Small intestine (tissue), 7 donors: ENCODE measurements at regions not wholly inside any gene's neighbourhood (a gene's known extent, or its start where the extent isn't known, plus 50 kb on each side); places are given as distances from the start of the nearest gene placed in this dataset.
"Not testable (repeated sequence)": the region's sequence is repeated elsewhere in the genome, so short reads cannot be mapped to it uniquely, and the experiment has no call there.

ENCODE experiments used
- DNase-seq, 2 donors: peaks; one replicate each; pipeline versions ENCODE4 v3.0.0 to v3.0.0-alpha.2; 2013
- FAIRE-seq: peaks from 2 replicates; lab custom pipeline; 2012; peaks lifted over from hg19 to GRCh38; lab: Jason Lieb, UNC
- H3K27ac ChIP-seq, 3 donors: one replicate each; pipeline ENCODE4 v1.5.1; 2013; ENCODE audit warnings: low read length in 2 of 3, mild to moderate bottlenecking in 2 of 3, control low read depth in 1 of 3, inconsistent platforms in 1 of 3, low read depth in 1 of 3, moderate library complexity in 1 of 3
- H3K27me3 ChIP-seq, 3 donors: one replicate each; pipeline ENCODE4 v1.6.1; 2013; ENCODE audit warnings: low read length in 3 of 3, inconsistent platforms in 1 of 3; ENCODE audit not compliant: control insufficient read depth in 3 of 3, insufficient read depth in 3 of 3
- H3K36me3 ChIP-seq, 3 donors: one replicate each; pipeline ENCODE4 v1.6.1; 2013; ENCODE audit warnings: low read length in 3 of 3, inconsistent platforms in 1 of 3, low read depth in 1 of 3, mild to moderate bottlenecking in 1 of 3, moderate library complexity in 1 of 3; ENCODE audit not compliant: control insufficient read depth in 3 of 3, insufficient read depth in 2 of 3
- H3K4me1 ChIP-seq, 3 donors: one replicate each; pipeline ENCODE4 v1.6.1; 2013; ENCODE audit warnings: low read length in 2 of 3, inconsistent platforms in 1 of 3, low read depth in 1 of 3, mild to moderate bottlenecking in 1 of 3, moderate library complexity in 1 of 3; ENCODE audit not compliant: control insufficient read depth in 3 of 3, insufficient read depth in 2 of 3
- H3K4me3 ChIP-seq, 3 donors: one replicate each; pipeline ENCODE4 v1.5.1; 2013; ENCODE audit warnings: low read length in 3 of 3, control low read depth in 1 of 3, inconsistent platforms in 1 of 3, low read depth in 1 of 3, mild to moderate bottlenecking in 1 of 3, moderate library complexity in 1 of 3
- H3K9me3 ChIP-seq, 2 donors: one replicate each; pipeline ENCODE4 v1.6.1; 2013; ENCODE audit warnings: low read depth in 1 of 2, low read length in 1 of 2; ENCODE audit not compliant: control insufficient read depth in 2 of 2, insufficient read depth in 1 of 2
- WGBS, 3 donors: extraction: QIAGEN DNeasy Blood & Tissue Kit; methylation state at CpG; one replicate each; pipeline ENCODE4 v1.1.7; 2013; 5-methylcytosine and 5-hydroxymethylcytosine counted together
- donor health status: healthy with polysubstance abuse.
- donor health status: control.
- donor health status: control.
- donor health status: Bipolar disorder and iron deficiency.
- donor health status: healthy.

GRCh38 chr18:56421647-56422046 lies 216.7 kb downstream of the TXNL1 start:
- WGBS, 3 donors, result 52 to 86% (median 75%) methylated on average over 2 of the region's 2 CpGs
- DNase-seq (no peak), FAIRE-seq (no peak)
- Histone ChIP-seq H3K27me3 (no peaks in the 10 kb centered on the region), H3K36me3 (no peaks in the 10 kb centered on the region), H3K4me1 (no peaks in the 10 kb centered on the region), H3K9me3 (no peaks in the 10 kb centered on the region), H3K27ac (no peak overlapping the region), H3K4me3 (no peak overlapping the region)

GRCh38 chr18:56420868-56421267 lies 217.5 kb downstream of the TXNL1 start:
- H3K9me3 ChIP-seq, H3K27ac ChIP-seq, H3K4me1 ChIP-seq, H3K4me3 ChIP-seq, H3K27me3 ChIP-seq, DNase-seq, FAIRE-seq, H3K36me3 ChIP-seq: not testable (repeated sequence)
- 88 to 99% (median 98%) methylated on average over 4 to 5 of the region's 5 CpGs for WGBS, 3 donors

- 86 to 95% (median 90%) methylated on average over 2 of the region's 2 CpGs for WGBS, 3 donors
- Histone ChIP-seq H3K4me1 (no peaks in the 10 kb centered on the region), H3K4me3 (no peak overlapping the region), H3K27ac (no peak overlapping the region), H3K9me3 (peaks cover 0 to 2% of the 10 kb centered on the region in 2 donors), H3K36me3 (no peaks in the 10 kb centered on the region), H3K27me3 (no peaks in the 10 kb centered on the region)
- DNase-seq (no peak), FAIRE-seq (no peak)
These were observed 224.0 kb downstream of the TXNL1 start for GRCh38 chr18:56414357-56414756.

- Histone ChIP-seq H3K4me1 (no peaks in the 10 kb centered on the region), H3K9me3 (peaks cover 0 to 2% of the 10 kb centered on the region in 2 donors), H3K27me3 (no peaks in the 10 kb centered on the region), H3K27ac (no peak overlapping the region), H3K4me3 (no peak overlapping the region), H3K36me3 (no peaks in the 10 kb centered on the region)
- 57 to 77% (median 70%) methylated on average over 3 of the region's 3 CpGs for WGBS, 3 donors
- FAIRE-seq, result no peak
- no peak for DNase-seq
These were observed 224.5 kb downstream of the TXNL1 start for GRCh38 chr18:56413862-56414261.

GRCh38 chr18:56412951-56413350 lies 225.4 kb downstream of the TXNL1 start:
- no peaks in the 10 kb centered on the region for H3K4me1 ChIP-seq
- FAIRE-seq (no peak), DNase-seq (no peak)
- H3K4me3 ChIP-seq, result no peak overlapping the region
- H3K27me3 ChIP-seq, result no peaks in the 10 kb centered on the region
- WGBS, 3 donors, result 88 to 100% (median 100%) methylated on average over 1 of the region's 1 CpG
- H3K27ac ChIP-seq, result no peak overlapping the region
- peaks cover 0 to 2% of the 10 kb centered on the region in 2 donors for H3K9me3 ChIP-seq
- H3K36me3 ChIP-seq, result no peaks in the 10 kb centered on the region

- FAIRE-seq, result no peak
- no peaks in the 10 kb centered on the region for H3K27me3 ChIP-seq
- H3K9me3 ChIP-seq, result peaks cover 0 to 2% of the 10 kb centered on the region in 2 donors
- H3K4me1 ChIP-seq, result no peaks in the 10 kb centered on the region
- no peak overlapping the region for H3K27ac ChIP-seq
- DNase-seq, result no peak
- no peaks in the 10 kb centered on the region for H3K36me3 ChIP-seq
- no peak overlapping the region for H3K4me3 ChIP-seq
These were observed 228.7 kb downstream of the TXNL1 start for GRCh38 chr18:56409736-56410135.

GRCh38 chr18:56407646-56408180 lies 230.7 kb downstream of the TXNL1 start:
- FAIRE-seq (no peak), DNase-seq (no peak)
- Histone ChIP-seq H3K9me3 (no peaks in the 10 kb centered on the region), H3K36me3 (no peaks in the 10 kb centered on the region), H3K27ac (no peak overlapping the region), H3K27me3 (no peaks in the 10 kb centered on the region), H3K4me1 (no peaks in the 10 kb centered on the region), H3K4me3 (no peak overlapping the region)
- WGBS, 3 donors, result 79 to 88% (median 87%) methylated on average over 4 of the region's 4 CpGs

GRCh38 chr18:56402872-56403516 lies 235.4 kb downstream of the TXNL1 start:
- WGBS, 3 donors, result 76 to 89% (median 87%) methylated on average over 1 of the region's 1 CpG
- H3K27me3 ChIP-seq, result peaks cover 0 to 2% (median 0%) of the 10 kb centered on the region in 3 donors
- no peak overlapping the region for H3K27ac ChIP-seq
- FAIRE-seq (no peak), DNase-seq (no peak)
- no peak overlapping the region for H3K4me3 ChIP-seq
- no peaks in the 10 kb centered on the region for H3K9me3 ChIP-seq
- H3K4me1 ChIP-seq, result no peaks in the 10 kb centered on the region
- no peaks in the 10 kb centered on the region for H3K36me3 ChIP-seq

- WGBS, 3 donors, result 82 to 89% (median 85%) methylated on average over 3 of the region's 3 CpGs
- DNase-seq (no peak), FAIRE-seq (no peak)
- Histone ChIP-seq H3K4me3 (no peak overlapping the region), H3K4me1 (no peaks in the 10 kb centered on the region), H3K27ac (no peak overlapping the region), H3K27me3 (no peaks in the 10 kb centered on the region), H3K9me3 (no peaks in the 10 kb centered on the region), H3K36me3 (no peaks in the 10 kb centered on the region)
These were observed 244.5 kb downstream of the TXNL1 start for GRCh38 chr18:56393870-56394269.
